GM13976 (cell line): ENCODE measurements at regions not wholly inside any gene's neighbourhood (a gene's known extent, or its start where the extent isn't known, plus 50 kb on each side); places are given as distances from the start of the nearest gene placed in this dataset.

ENCODE experiments used
- DNase-seq: peaks from one replicate; pipeline ENCODE4 v3.0.0; 2012; ENCODE audit warnings: low spot score
- CTCF ChIP-seq: IDR thresholded peaks from 2 replicates; pipeline ENCODE4 v1.5.1; 2012; ENCODE audit warnings: borderline replicate concordance, mild to moderate bottlenecking; ENCODE audit not compliant: insufficient read depth; ENCODE audit errors: extremely low read depth, missing control alignments, control extremely low read depth
- in situ Hi-C: fragments of 300-500 bp; cut with MboI; formaldehyde crosslinking; loops from one replicate; pipeline ENCODE4 v1.12.0; 2022; ENCODE audit warnings: low sequenced_read_pairs, mixed read lengths, inconsistent platforms; ENCODE audit not compliant: unreplicated experiment

GRCh38 chr13:68261105-68261504, 1031.0 kb upstream of the PCDH9 start:
- DNase-seq: no peak
- no peak for TF ChIP-seq CTCF
- in situ Hi-C loops: no loop called here

GRCh38 chr13:68257111-68257842, 1027.1 kb upstream of the PCDH9 start:
- in situ Hi-C loops: no loop called here
- no peak for TF ChIP-seq CTCF
- DNase-seq: no peak

- no peak for TF ChIP-seq CTCF
- DNase-seq: no peak
- in situ Hi-C loops: no loop called here
These were observed 1024.0 kb upstream of the PCDH9 start for GRCh38 chr13:68254151-68254550.

- DNase-seq: no peak
- in situ Hi-C loops: no loop called here
- TF ChIP-seq CTCF: no peak
These were observed 1004.1 kb upstream of the PCDH9 start for GRCh38 chr13:68234274-68234673.

- no peak for TF ChIP-seq CTCF
- in situ Hi-C loops: no loop called here
- DNase-seq: no peak
These were observed 1002.4 kb upstream of the PCDH9 start for GRCh38 chr13:68232351-68233130.

GRCh38 chr13:68214691-68215415, 984.7 kb upstream of the PCDH9 start:
- no peak for TF ChIP-seq CTCF
- in situ Hi-C loops: no loop called here

More at GRCh38 chr13:68214691-68215415, 984.7 kb upstream of the PCDH9 start:
- DNase-seq: no peak
